H1 (cell line): ENCODE measurements at regions not wholly inside any gene's neighbourhood (a gene's known extent, or its start where the extent isn't known, plus 50 kb on each side); places are given as distances from the start of the nearest gene placed in this dataset.

Experiments
- CTCF ChIA-PET: fragments of 300-600 bp; sonication (Branson Sonifier 250); formaldehyde crosslinking; loops from one replicate; lab custom pipeline; 2021; ENCODE audit not compliant: partially characterized antibody; lab: Charles Lee
- POLR2A ChIA-PET: fragments of 300-600 bp; sonication (Branson Sonifier 250); formaldehyde crosslinking; loops from one replicate; lab custom pipeline; 2021; ENCODE audit warnings: inconsistent platforms; ENCODE audit not compliant: partially characterized antibody; lab: Charles Lee
- DNase-seq, 2 experiments: peaks; one replicate each; pipeline versions ENCODE4 v3.0.0 to v3.0.0-alpha.2; 2010 to 2022; ENCODE audit warnings: low spot score in 2 of 2, low read depth in 1 of 2, mixed read lengths in 1 of 2
- FAIRE-seq: peaks from 2 replicates; lab custom pipeline; 2011; peaks lifted over from hg19 to GRCh38; lab: Jason Lieb, UNC
- H2AFZ ChIP-seq: 2 replicates; pipeline ENCODE4 v1.8.1; 2012; ENCODE audit warnings: low read length, inconsistent platforms
- H2AK5ac ChIP-seq: 2 replicates; pipeline ENCODE4 v1.6.1; 2013; ENCODE audit warnings: low read depth, low read length
- H2BK120ac ChIP-seq: replicated peaks from 2 replicates; pipeline ENCODE3; 2013; ENCODE audit warnings: low read depth, low read length, inconsistent platforms
- H2BK12ac ChIP-seq: 2 replicates; pipeline ENCODE4 v1.6.1; 2013; ENCODE audit warnings: low read depth, low read length
- H2BK15ac ChIP-seq: 2 replicates; pipeline ENCODE4 v1.6.1; 2013; ENCODE audit warnings: low read length
- H2BK20ac ChIP-seq: 2 replicates; pipeline ENCODE4 v1.6.1; 2013; ENCODE audit warnings: low read length
- H2BK5ac ChIP-seq: 2 replicates; pipeline ENCODE4 v1.6.1; 2013; ENCODE audit warnings: low read depth, low read length
- H3K14ac ChIP-seq: 2 replicates; pipeline ENCODE4 v1.6.1; 2013; ENCODE audit warnings: inconsistent platforms; ENCODE audit not compliant: insufficient read length
- H3K18ac ChIP-seq: 2 replicates; pipeline ENCODE4 v1.6.1; 2013; ENCODE audit warnings: low read length; ENCODE audit errors: extremely low read depth
- H3K23ac ChIP-seq: 2 replicates; pipeline ENCODE4 v1.6.1; 2013; ENCODE audit warnings: inconsistent platforms; ENCODE audit not compliant: insufficient read length
- H3K23me2 ChIP-seq: 2 replicates; pipeline ENCODE4 v1.6.1; 2013; ENCODE audit warnings: low read depth, low read length
- H3K27ac ChIP-seq: 2 replicates; pipeline ENCODE4 v1.6.1; 2011; ENCODE audit warnings: low read depth, low read length, inconsistent platforms
- H3K27me3 ChIP-seq, 4 experiments: replicated peaks in 1 of 4; 1 replicate in 1 of 4; 2 replicates in 3 of 4; pipeline versions ENCODE4 v1.6.1 to v1.8.1; 2011 to 2013; ENCODE audit warnings: low read length in 3 of 4, mild to moderate bottlenecking in 3 of 4, inconsistent platforms in 2 of 4, mixed read lengths in 2 of 4, moderate library complexity in 1 of 4; ENCODE audit not compliant: control insufficient read depth in 3 of 4, insufficient read depth in 3 of 4; ENCODE audit errors: extremely low read depth in 1 of 4
- H3K36me3 ChIP-seq, 4 experiments: 2 replicates each; pipeline versions ENCODE4 v1.6.1 to v1.8.1; 2011 to 2013; ENCODE audit warnings: mild to moderate bottlenecking in 4 of 4, low read length in 3 of 4, moderate library complexity in 2 of 4, control low read depth in 1 of 4, inconsistent platforms in 1 of 4; ENCODE audit not compliant: insufficient read depth in 4 of 4, control insufficient read depth in 2 of 4
- H3K4ac ChIP-seq: replicated peaks from 2 replicates; pipeline ENCODE3; 2013; ENCODE audit warnings: low read length, low read depth, mixed read lengths, inconsistent platforms; ENCODE audit not compliant: insufficient read length
- H3K4me1 ChIP-seq, 4 experiments: replicated peaks in 1 of 4; 1 replicate in 1 of 4; 2 replicates in 3 of 4; pipeline versions ENCODE4 v1.6.1 to v1.8.1; 2011 to 2013; ENCODE audit warnings: low read length in 3 of 4, inconsistent platforms in 2 of 4, mixed read lengths in 1 of 4; ENCODE audit not compliant: insufficient read depth in 4 of 4, control insufficient read depth in 3 of 4
- H3K4me2 ChIP-seq, 2 experiments: 2 replicates each; pipeline versions ENCODE4 v1.6.1 to v1.8.1; 2011 to 2013; ENCODE audit warnings: low read depth in 2 of 2, low read length in 2 of 2, control low read depth in 1 of 2, inconsistent platforms in 1 of 2, mild to moderate bottlenecking in 1 of 2; ENCODE audit not compliant: insufficient read depth in 1 of 2
- H3K4me3 ChIP-seq, 4 experiments: fragments of 200-600, 300-600 bp in 1 of 4; sonication (generic), shearing (Covaris generic), sonication (Bioruptor Twin) in 1 of 4; 2 replicates each; pipeline versions ENCODE4 v1.5.1 to v1.8.1; 2011 to 2016; ENCODE audit warnings: low read length in 4 of 4, low read depth in 3 of 4, control low read depth in 2 of 4, inconsistent platforms in 2 of 4, mild to moderate bottlenecking in 2 of 4, mixed read lengths in 1 of 4, moderate library complexity in 1 of 4; ENCODE audit not compliant: insufficient read depth in 2 of 4; ENCODE audit errors: extremely low read depth in 1 of 4
- H3K56ac ChIP-seq: replicated peaks from 2 replicates; pipeline ENCODE3; 2013; ENCODE audit warnings: low read depth, mild to moderate bottlenecking, mixed read lengths, low read length, inconsistent platforms; ENCODE audit not compliant: insufficient read length
- H3K79me1 ChIP-seq: 2 replicates; pipeline ENCODE4 v1.6.1; 2013; ENCODE audit warnings: low read depth, low read length, control low read depth
- H3K79me2 ChIP-seq, 2 experiments: 2 replicates each; pipeline versions ENCODE4 v1.6.1 to v1.8.1; 2012 to 2013; ENCODE audit warnings: low read length in 2 of 2, mild to moderate bottlenecking in 2 of 2, inconsistent platforms in 1 of 2; ENCODE audit not compliant: insufficient read depth in 2 of 2, control insufficient read depth in 1 of 2
- H3K9ac ChIP-seq, 4 experiments: replicated peaks in 1 of 4; 1 replicate in 1 of 4; 2 replicates in 3 of 4; pipeline versions ENCODE4 v1.6.1 to v1.8.1; 2011 to 2013; ENCODE audit warnings: low read depth in 3 of 4, low read length in 3 of 4, control low read depth in 2 of 4, mild to moderate bottlenecking in 2 of 4, moderate library complexity in 2 of 4, inconsistent platforms in 1 of 4; ENCODE audit errors: extremely low read depth in 1 of 4
- H3K9me3 ChIP-seq, 2 experiments: 2 replicates each; pipeline versions ENCODE4 v1.6.1 to v1.8.1; 2012 to 2013; ENCODE audit warnings: mild to moderate bottlenecking in 2 of 2, moderate library complexity in 2 of 2, control low read depth in 1 of 2, inconsistent platforms in 1 of 2, low read depth in 1 of 2, low read length in 1 of 2, mixed read lengths in 1 of 2; ENCODE audit not compliant: insufficient read depth in 2 of 2
- H4K20me1 ChIP-seq, 2 experiments: replicated peaks in 1 of 2; 2 replicates each; pipeline versions ENCODE3 to v1.8.1; 2011 to 2013; ENCODE audit warnings: inconsistent platforms in 2 of 2, low read length in 2 of 2, mild to moderate bottlenecking in 1 of 2; ENCODE audit not compliant: insufficient read depth in 2 of 2, control insufficient read depth in 1 of 2
- H4K5ac ChIP-seq: 2 replicates; pipeline ENCODE4 v1.6.1; 2013; ENCODE audit warnings: low read length, low read depth, mixed read lengths, inconsistent platforms; ENCODE audit not compliant: insufficient read length
- H4K8ac ChIP-seq: 2 replicates; pipeline ENCODE4 v1.8.0; 2013; ENCODE audit warnings: mild to moderate bottlenecking, moderate library complexity, low read length, inconsistent platforms; ENCODE audit not compliant: insufficient read depth; ENCODE audit errors: extremely low read depth
- H4K91ac ChIP-seq: replicated peaks from 2 replicates; pipeline ENCODE3; 2013; ENCODE audit warnings: low read length, mixed read lengths, inconsistent platforms; ENCODE audit not compliant: insufficient read length
- ASH2L ChIP-seq: fragments of 200-600, 300-600 bp; sonication (generic); IDR thresholded peaks from one replicate; pipeline ENCODE4 v1.7.1; 2017; ENCODE audit warnings: low read length
- BCL11A ChIP-seq, 2 experiments: IDR thresholded peaks; one replicate each; pipeline ENCODE4 v1.6.1; 2011; ENCODE audit warnings: low read depth in 2 of 2, low read length in 2 of 2, mild to moderate bottlenecking in 2 of 2
- BRCA1 ChIP-seq: IDR thresholded peaks from 2 replicates; pipeline ENCODE4 v1.6.1; 2012; ENCODE audit warnings: low read depth, low read length, improper control_type of control experiment
- CTCF ChIP-seq, 3 experiments: IDR thresholded peaks; 1 replicate in 2 of 3; 2 replicates in 1 of 3; pipeline versions ENCODE4 v1.5.1 to v1.6.1; 2011; ENCODE audit warnings: low read length in 3 of 3, mild to moderate bottlenecking in 3 of 3, inconsistent platforms in 2 of 3, low read depth in 1 of 3, moderate library complexity in 1 of 3; ENCODE audit not compliant: insufficient read depth in 1 of 3; ENCODE audit errors: control extremely low read depth in 1 of 3
- GABPA ChIP-seq: IDR thresholded peaks from 2 replicates; pipeline ENCODE4 v1.6.1; 2011; ENCODE audit warnings: mild to moderate bottlenecking, low read length, moderate library complexity, borderline replicate concordance; ENCODE audit not compliant: insufficient read depth
- JUND ChIP-seq: IDR thresholded peaks from 2 replicates; pipeline ENCODE4 v1.6.1; 2011; ENCODE audit warnings: mild to moderate bottlenecking, improper control_type of control experiment, low read length
- MAFK ChIP-seq: IDR thresholded peaks from 2 replicates; pipeline ENCODE4 v1.6.1; 2012; ENCODE audit warnings: low read depth, mild to moderate bottlenecking, improper control_type of control experiment, low read length
- PHF8 ChIP-seq: fragments of 200-600 bp; sonication (generic); conservative IDR thresholded peaks from 2 replicates; pipeline ENCODE4 v1.7.1; 2012; ENCODE audit warnings: low read depth, mild to moderate bottlenecking, inconsistent platforms, low read length, moderate library complexity
- SIX5 ChIP-seq: IDR thresholded peaks from 2 replicates; pipeline ENCODE4 v1.6.1; 2011; ENCODE audit warnings: mild to moderate bottlenecking, low read depth, low read length
- SUZ12 ChIP-seq: fragments of 200-600 bp; sonication (generic); IDR thresholded peaks from 2 replicates; pipeline ENCODE4 v1.6.1; 2012; ENCODE audit warnings: mild to moderate bottlenecking, inconsistent platforms, low read length, moderate library complexity, mixed read lengths
- TBP ChIP-seq: IDR thresholded peaks from 2 replicates; pipeline ENCODE4 v1.6.1; 2011; ENCODE audit warnings: low read depth, low read length, improper control_type of control experiment
- TCF12 ChIP-seq: IDR thresholded peaks from 2 replicates; pipeline ENCODE4 v1.6.1; 2011; ENCODE audit warnings: low read depth, mild to moderate bottlenecking, low read length
- WGBS, 2 experiments: shearing (Covaris generic) in 1 of 2; methylation state at CpG; one replicate each; pipeline versions ENCODE4 v1.1.6 to v1.1.7; 2013 to 2015; ENCODE audit warnings: low lambda C conversion rate in 2 of 2, mixed read lengths in 2 of 2, inconsistent platforms in 1 of 2, low coverage in 1 of 2, missing lambda C conversion rate in 1 of 2; ENCODE audit not compliant: insufficient replicate concordance in 2 of 2, insufficient coverage in 1 of 2, insufficient read length in 1 of 2; ENCODE audit errors: extremely low coverage in 1 of 2, missing lambda C conversion rate in 1 of 2; 5-methylcytosine and 5-hydroxymethylcytosine counted together

DNA sequence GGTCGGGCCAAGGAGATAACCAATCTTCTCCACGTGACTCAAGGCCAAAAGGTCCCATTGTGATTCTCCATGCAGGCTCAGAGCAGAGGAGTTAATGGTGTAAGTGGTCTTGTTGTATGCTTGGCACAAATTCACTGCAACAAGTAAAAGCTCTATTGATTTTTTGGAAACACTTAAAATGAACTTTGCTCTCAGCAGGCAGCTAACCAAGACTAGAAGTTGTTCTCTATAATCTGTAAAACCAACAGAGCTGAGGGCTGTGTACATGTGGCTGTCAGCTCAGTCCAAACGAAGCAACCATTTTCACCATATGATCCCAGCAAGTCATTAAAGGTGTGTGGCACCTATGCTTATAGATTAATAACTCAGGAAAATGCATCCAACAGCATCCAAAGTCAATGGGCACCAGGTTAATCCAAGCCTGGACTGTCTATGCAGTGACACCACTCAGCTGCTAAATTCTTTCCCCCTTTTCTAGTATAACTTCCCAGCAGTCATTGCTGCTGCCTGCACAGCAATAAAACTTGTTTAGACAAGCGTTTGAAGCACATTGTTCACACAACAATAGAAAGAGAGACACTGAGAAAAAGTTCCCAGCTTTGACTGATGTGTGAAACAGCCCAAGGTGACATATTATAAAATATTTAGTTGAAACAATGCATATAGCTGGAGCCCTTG lies 603.8 kb upstream of the ADAMTS9 start:
- WGBS, 2 experiments, result 83% methylated on average over 4 of the region's 4 CpGs; no CpG with 5 or more reads in 1 of the 2 experiments
- Histone ChIP-seq H3K4ac (no peak overlapping the region), H3K9ac (no peak overlapping the region), H2BK15ac (no peak overlapping the region), H3K79me1 (no peaks in the 10 kb centered on the region), H4K91ac (no peak overlapping the region), H4K8ac (no peak overlapping the region), H2BK5ac (no peak overlapping the region), H3K4me1 (no peaks in the 10 kb centered on the region), H3K9me3 (no peaks in the 10 kb centered on the region), H3K36me3 (no peaks in the 10 kb centered on the region), H3K14ac (no peak overlapping the region), H3K79me2 (no peaks in the 10 kb centered on the region), H2BK12ac (no peak overlapping the region), H3K4me2 (no peak overlapping the region), H4K5ac (no peak overlapping the region), H2AK5ac (no peak overlapping the region), H2AFZ (no peak overlapping the region), H2BK120ac (no peak overlapping the region), H3K27ac (no peak overlapping the region), H2BK20ac (no peak overlapping the region), H4K20me1 (no peaks in the 10 kb centered on the region), H3K23me2 (no peaks in the 10 kb centered on the region), H3K23ac (no peak overlapping the region), H3K4me3 (no peak overlapping the region), H3K18ac (no peak overlapping the region), H3K27me3 (no peaks in the 10 kb centered on the region), H3K56ac (no peak overlapping the region)
- ChIA-PET POLR2A (no interaction called here), CTCF (interaction anchor here (0.8 to 1.9 kb wide), 7 partner anchors 15 to 146 kb away, joined by 3 to 6 read pairs (median 4); no protein-coding TSS in a partner anchor)
- FAIRE-seq, result no peak
- no peak for DNase-seq
- TF ChIP-seq TBP, result no peak
- no peak for TF ChIP-seq CTCF (IDR thresholded peaks at IDR 0.05; ENCODE audit: control extremely low read depth in 1 of 3, insufficient read depth in 1 of 3, low read depth in 1 of 3, low read length in 3 of 3)
- TF ChIP-seq MAFK, result no peak
- TF ChIP-seq BRCA1, result no peak
- TF ChIP-seq BCL11A (IDR thresholded peaks at IDR 0.05; ENCODE audit: low read depth in 2 of 2, low read length in 2 of 2), result no peak
- TF ChIP-seq TCF12, result no peak
- no peak for TF ChIP-seq GABPA
- TF ChIP-seq ASH2L, result no peak
- TF ChIP-seq SUZ12, result no peak
- TF ChIP-seq JUND, result no peak
- no peak for TF ChIP-seq SIX5
- TF ChIP-seq PHF8, result no peak
